OCI-LY7 (cell line): ENCODE measurements at regions not wholly inside any gene's neighbourhood (a gene's known extent, or its start where the extent isn't known, plus 50 kb on each side); places are given as distances from the start of the nearest gene placed in this dataset.

Experiments
- CTCF ChIP-seq: fragments of 200-600 bp; sonication (generic); conservative IDR thresholded peaks from 2 replicates; pipeline ENCODE4 v1.5.1; 2014; ENCODE audit warnings: mild to moderate bottlenecking, antibody characterized with exemption, low read length, moderate library complexity, mixed read lengths
- EZH2phosphoT487 ChIP-seq: fragments of 200-600 bp; sonication (generic); IDR thresholded peaks from 2 replicates; pipeline ENCODE4 v1.6.1; 2018; ENCODE audit warnings: low read depth, borderline replicate concordance, mild to moderate bottlenecking, mixed run types, antibody characterized with exemption, low read length, moderate library complexity, mixed read lengths

DNA sequence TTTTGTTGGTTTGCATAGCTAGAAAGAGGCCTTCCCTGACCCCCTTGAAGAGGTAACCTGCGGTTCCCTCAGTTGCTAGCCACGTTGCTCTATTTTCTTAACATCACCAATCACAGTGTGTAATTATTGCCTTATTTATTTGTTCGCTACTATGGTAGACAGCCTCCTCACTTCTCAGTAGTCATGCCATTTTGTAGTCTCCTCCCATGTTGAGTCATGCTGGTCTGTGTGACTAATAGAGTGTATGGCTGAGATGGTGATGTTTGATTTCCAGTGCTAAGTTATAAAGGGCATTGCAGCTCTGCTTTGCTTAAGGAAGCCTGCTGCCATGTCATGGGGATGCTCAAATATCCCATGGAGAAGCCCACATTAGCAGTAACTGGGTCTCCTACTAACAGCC lies 236.6 kb upstream of the CHD6 start:
- TF ChIP-seq CTCF (no peak), EZH2phosphoT487 (no peak)
